ENCODE measurements at regions not wholly inside any gene's neighbourhood (a gene's known extent, or its start where the extent isn't known, plus 50 kb on each side); places are given as distances from the start of the nearest gene placed in this dataset.
A peak's percentile ranks its signal among the peaks of the same experiment; 100 is the strongest.

DNA sequence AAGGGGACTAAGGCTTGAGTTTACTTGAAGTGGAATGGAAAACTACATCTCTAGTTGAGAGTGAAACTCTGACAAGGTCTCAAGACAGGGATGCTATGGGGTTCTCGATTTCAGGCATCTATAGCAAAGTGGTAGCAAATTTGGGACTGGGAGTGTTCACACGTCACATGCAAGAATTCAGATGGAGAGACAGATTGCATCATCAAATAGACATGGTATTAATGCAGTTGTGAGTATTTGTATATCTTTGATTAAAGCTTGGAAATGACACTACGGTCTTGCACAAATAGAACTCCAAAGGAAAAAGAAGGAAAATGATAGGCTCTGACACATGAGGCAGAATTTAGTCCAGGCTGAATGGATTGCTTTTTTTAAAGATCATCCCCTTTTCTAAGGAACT is 1061.6 kb upstream of the FANCL start:
- Histone ChIP-seq H3K36me3 (ENCODE audit: low read length) (no peaks in the 10 kb centered on the region), H3K4me3 (ENCODE audit: insufficient read depth, low read length, poor library complexity, severe bottlenecking) (no peak overlapping the region), H3K4me2 (ENCODE audit: low read depth, low read length, poor library complexity, severe bottlenecking) (no peak overlapping the region), H3K9me3 (ENCODE audit: insufficient read depth, low read length) (no peaks in the 10 kb centered on the region), H4K20me1 (ENCODE audit: low read depth, low read length) (no peaks in the 10 kb centered on the region), H3K27me3 (ENCODE audit: low read length) (no peaks in the 10 kb centered on the region), H3K79me2 (ENCODE audit: insufficient read depth, low read length) (no peaks in the 10 kb centered on the region), H3K27ac (ENCODE audit: low read depth, low read length) (no peak overlapping the region), H3F3A (ENCODE audit: insufficient read depth) (no peaks in the 10 kb centered on the region), H3K9me2 (replicated peaks; ENCODE audit: insufficient read depth, low read length) (no peaks in the 10 kb centered on the region), H2AFZ (ENCODE audit: low read depth, low read length, severe bottlenecking) (no peak overlapping the region), H3K9ac (ENCODE audit: low read length) (no peak overlapping the region)
- no peak for TF ChIP-seq EZH2phosphoT487 (conservative IDR thresholded peaks at IDR 0.05; ENCODE audit: low read length)
- TF ChIP-seq CTCF (IDR thresholded peaks at IDR 0.05; ENCODE audit: insufficient read depth, low read length, poor library complexity, severe bottlenecking), result no peak

- Histone ChIP-seq H3K36me3 (ENCODE audit: low read length) (no peaks in the 10 kb centered on the region), H3F3A (ENCODE audit: insufficient read depth) (no peaks in the 10 kb centered on the region), H3K9me3 (ENCODE audit: insufficient read depth, low read length) (no peaks in the 10 kb centered on the region), H3K27ac (ENCODE audit: low read depth, low read length) (no peak overlapping the region), H3K4me3 (ENCODE audit: insufficient read depth, low read length, poor library complexity, severe bottlenecking) (no peak overlapping the region), H3K9ac (ENCODE audit: low read length) (no peak overlapping the region), H3K79me2 (ENCODE audit: insufficient read depth, low read length) (no peaks in the 10 kb centered on the region), H3K27me3 (ENCODE audit: low read length) (no peaks in the 10 kb centered on the region), H3K9me2 (replicated peaks; ENCODE audit: insufficient read depth, low read length) (no peaks in the 10 kb centered on the region), H2AFZ (ENCODE audit: low read depth, low read length, severe bottlenecking) (no peak overlapping the region), H4K20me1 (ENCODE audit: low read depth, low read length) (no peaks in the 10 kb centered on the region), H3K4me2 (ENCODE audit: low read depth, low read length, poor library complexity, severe bottlenecking) (no peak overlapping the region)
- TF ChIP-seq CTCF (IDR thresholded peaks at IDR 0.05; ENCODE audit: insufficient read depth, low read length, poor library complexity, severe bottlenecking) (peak; percentile 27), EZH2phosphoT487 (conservative IDR thresholded peaks at IDR 0.05; ENCODE audit: low read length) (no peak)
These were observed 1060.6 kb upstream of the FANCL start for GRCh38 chr2:59301466-59302402.

DNA sequence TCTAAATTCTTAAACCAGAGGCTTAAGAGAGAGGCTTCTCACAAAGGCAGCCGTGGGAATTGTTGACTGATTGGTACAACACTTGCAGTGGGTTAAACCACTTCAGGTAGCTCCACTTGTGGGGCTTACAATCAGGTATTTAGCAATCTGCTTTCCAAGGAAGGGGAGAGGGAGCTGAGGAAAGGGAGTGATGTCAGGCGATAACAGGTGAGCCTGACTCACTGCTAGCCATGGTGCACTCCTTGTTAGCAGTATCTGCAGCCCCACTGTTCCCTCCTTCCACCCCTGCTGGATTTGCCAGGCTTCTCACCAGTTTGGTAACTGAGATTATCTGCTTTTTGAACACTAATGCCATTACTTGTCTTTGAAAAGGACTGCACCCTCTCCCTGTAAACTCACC is 1056.7 kb upstream of the FANCL start:
- H4K20me1 ChIP-seq (ENCODE audit: low read depth, low read length), result no peaks in the 10 kb centered on the region

More for the DNA sequence above, 1056.7 kb upstream of the FANCL start:
- H3K4me2 ChIP-seq (ENCODE audit: low read depth, low read length, poor library complexity, severe bottlenecking), result no peak overlapping the region
- H3F3A ChIP-seq (ENCODE audit: insufficient read depth), result no peaks in the 10 kb centered on the region
- no peaks in the 10 kb centered on the region for H3K9me3 ChIP-seq (ENCODE audit: insufficient read depth, low read length)
- H3K9me2 ChIP-seq (replicated peaks; ENCODE audit: insufficient read depth, low read length), result no peaks in the 10 kb centered on the region
- H3K27ac ChIP-seq (ENCODE audit: low read depth, low read length), result no peak overlapping the region
- H3K9ac ChIP-seq (ENCODE audit: low read length), result no peak overlapping the region
- no peaks in the 10 kb centered on the region for H3K79me2 ChIP-seq (ENCODE audit: insufficient read depth, low read length)
- H3K36me3 ChIP-seq (ENCODE audit: low read length), result no peaks in the 10 kb centered on the region
- H2AFZ ChIP-seq (ENCODE audit: low read depth, low read length, severe bottlenecking), result no peak overlapping the region
- TF ChIP-seq CTCF (IDR thresholded peaks at IDR 0.05; ENCODE audit: insufficient read depth, low read length, poor library complexity, severe bottlenecking) (no peak), EZH2phosphoT487 (conservative IDR thresholded peaks at IDR 0.05; ENCODE audit: low read length) (no peak)
- H3K4me3 ChIP-seq (ENCODE audit: insufficient read depth, low read length, poor library complexity, severe bottlenecking), result no peak overlapping the region
- no peaks in the 10 kb centered on the region for H3K27me3 ChIP-seq (ENCODE audit: low read length)
